Left lung (tissue), 4 donors: ENCODE measurements at regions not wholly inside any gene's neighbourhood (a gene's known extent, or its start where the extent isn't known, plus 50 kb on each side); places are given as distances from the start of the nearest gene placed in this dataset.

Experiments used
- ATAC-seq: fragments of 200-7000 bp; cut with Tn5 transposase; one replicate; pipeline ENCODE4 v1.9.1; 2020; ENCODE audit warnings: moderate library complexity
- DNase-seq, 4 donors: peaks; one replicate each; pipeline ENCODE4 v3.0.0-alpha.2; 2013 to 2020
- H3K27ac ChIP-seq, 2 donors: fragments of 200-600 bp; sonication (generic) in 1 of 2; one replicate each; pipeline versions ENCODE4 v1.5.0 to v1.8.0; 2020 to 2021
- H3K27me3 ChIP-seq, 2 donors: fragments of 200-600 bp; sonication (generic) in 1 of 2; one replicate each; pipeline versions ENCODE4 v1.5.0 to v1.8.0; 2020 to 2021
- H3K36me3 ChIP-seq, 2 donors: fragments of 200-600 bp; sonication (generic) in 1 of 2; one replicate each; pipeline versions ENCODE4 v1.5.0 to v1.8.0; 2020 to 2021
- H3K4me1 ChIP-seq, 2 donors: fragments of 200-600 bp; one replicate each; pipeline ENCODE4 v1.8.0; 2021
- H3K4me3 ChIP-seq, 2 donors: fragments of 200-600 bp; sonication (generic) in 1 of 2; one replicate each; pipeline versions ENCODE4 v1.5.0 to v1.8.0; 2020 to 2021; ENCODE audit warnings: mild to moderate bottlenecking in 1 of 2
- H3K9me3 ChIP-seq, 2 donors: fragments of 200-600 bp; sonication (generic) in 1 of 2; one replicate each; pipeline versions ENCODE4 v1.5.0 to v1.8.0; 2020 to 2021
- intact Hi-C, 2 donors: fragments of 100-400 bp; cut with DNase I; formaldehyde crosslinking; loops; one replicate each; pipeline versions ENCODE4 v1.11.2 to v1.14.2; 2022
- TF ChIP-seq, protein P1 (sequence below), 2 donors: fragments of 200-600 bp; sonication (generic) in 1 of 2; IDR thresholded peaks; one replicate each; pipeline versions ENCODE4 v1.5.0 to v1.8.0; 2021; ENCODE audit warnings: antibody characterized with exemption in 2 of 2
- donor health status: DM: no; HTN: yes; CAD: no.
- donor health status: DM: no; HTN: no; CAD: no.

DNA sequence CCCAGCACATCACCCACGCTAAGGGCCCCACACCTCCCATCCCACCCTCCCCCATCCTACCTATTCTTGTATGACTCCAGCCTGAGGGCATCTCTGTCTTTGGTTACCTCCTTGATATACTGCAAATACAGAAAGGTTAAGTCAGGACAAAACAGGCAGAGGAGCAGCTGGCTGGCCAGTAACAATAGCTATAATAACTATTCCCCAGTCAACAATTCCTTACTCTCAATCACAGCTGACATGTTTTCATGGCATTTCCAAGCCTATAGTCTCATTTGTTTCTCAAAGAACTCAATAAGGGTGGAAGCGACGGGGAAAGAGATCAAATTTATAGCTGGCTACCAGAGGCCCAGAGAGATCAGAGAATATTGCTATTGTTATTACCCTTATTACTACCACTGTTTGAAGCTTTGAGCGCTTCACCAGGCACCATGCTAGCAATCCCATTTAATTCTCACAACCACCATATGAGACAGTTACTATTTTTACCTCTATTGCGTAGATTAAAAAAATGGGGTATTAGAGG, 93.0 kb upstream of the C2CD4B start:
- H3K27me3 ChIP-seq, result no peaks in the 10 kb centered on the region
- TF ChIP-seq, protein P1, sequence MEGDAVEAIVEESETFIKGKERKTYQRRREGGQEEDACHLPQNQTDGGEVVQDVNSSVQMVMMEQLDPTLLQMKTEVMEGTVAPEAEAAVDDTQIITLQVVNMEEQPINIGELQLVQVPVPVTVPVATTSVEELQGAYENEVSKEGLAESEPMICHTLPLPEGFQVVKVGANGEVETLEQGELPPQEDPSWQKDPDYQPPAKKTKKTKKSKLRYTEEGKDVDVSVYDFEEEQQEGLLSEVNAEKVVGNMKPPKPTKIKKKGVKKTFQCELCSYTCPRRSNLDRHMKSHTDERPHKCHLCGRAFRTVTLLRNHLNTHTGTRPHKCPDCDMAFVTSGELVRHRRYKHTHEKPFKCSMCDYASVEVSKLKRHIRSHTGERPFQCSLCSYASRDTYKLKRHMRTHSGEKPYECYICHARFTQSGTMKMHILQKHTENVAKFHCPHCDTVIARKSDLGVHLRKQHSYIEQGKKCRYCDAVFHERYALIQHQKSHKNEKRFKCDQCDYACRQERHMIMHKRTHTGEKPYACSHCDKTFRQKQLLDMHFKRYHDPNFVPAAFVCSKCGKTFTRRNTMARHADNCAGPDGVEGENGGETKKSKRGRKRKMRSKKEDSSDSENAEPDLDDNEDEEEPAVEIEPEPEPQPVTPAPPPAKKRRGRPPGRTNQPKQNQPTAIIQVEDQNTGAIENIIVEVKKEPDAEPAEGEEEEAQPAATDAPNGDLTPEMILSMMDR (IDR thresholded peaks at IDR 0.05), result no peak
- no peak overlapping the region for H3K4me3 ChIP-seq
- no peak for DNase-seq
- no peak overlapping the region for H3K27ac ChIP-seq
- no peaks in the 10 kb centered on the region for H3K4me1 ChIP-seq
- no peaks in the 10 kb centered on the region for H3K36me3 ChIP-seq
- H3K9me3 ChIP-seq, result peaks cover 8 to 33% of the 10 kb centered on the region in 2 donors
- intact Hi-C loops, result no loop called here
- no peak for ATAC-seq

DNA sequence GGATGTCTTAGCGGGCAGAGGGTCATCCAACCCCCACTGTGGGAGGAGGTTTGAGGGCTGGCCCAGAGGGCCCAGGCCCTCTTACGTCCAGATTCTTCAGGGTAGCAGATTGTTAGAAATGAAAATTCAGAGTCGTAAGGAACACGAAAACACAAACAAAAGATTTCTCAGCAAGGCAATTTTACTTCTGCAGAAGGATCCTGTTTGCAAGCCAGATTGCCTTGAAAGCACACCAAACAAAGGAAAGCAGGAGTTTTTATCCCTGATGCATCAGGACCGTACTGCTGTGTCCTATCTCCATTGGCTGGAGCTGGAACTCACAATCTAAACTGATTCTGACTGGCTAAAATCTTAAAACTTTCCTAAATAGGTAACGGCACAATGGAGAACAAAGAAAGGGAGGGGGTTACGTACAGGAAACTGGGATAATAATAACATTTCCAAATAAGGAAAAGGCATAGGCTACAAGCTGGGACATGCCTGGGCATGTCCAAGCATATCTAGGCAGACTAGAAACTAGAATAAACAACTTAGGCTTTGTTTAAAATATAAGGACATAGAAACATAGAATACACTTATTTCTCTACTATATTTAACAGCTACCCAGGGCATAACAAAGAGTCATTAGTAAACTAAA, 97.3 kb upstream of the C2CD4B start:
- TF ChIP-seq, protein P1 (IDR thresholded peaks at IDR 0.05), result no peak
- peaks cover 10 to 52% of the 10 kb centered on the region in 2 donors for H3K9me3 ChIP-seq
- DNase-seq, result no peak
- no peak overlapping the region for H3K4me3 ChIP-seq
- ATAC-seq, result no peak
- H3K27ac ChIP-seq, result no peak overlapping the region
- intact Hi-C loops, result no loop called here
- H3K27me3 ChIP-seq, result no peaks in the 10 kb centered on the region
- H3K36me3 ChIP-seq, result no peaks in the 10 kb centered on the region
- H3K4me1 ChIP-seq, result no peaks in the 10 kb centered on the region

DNA sequence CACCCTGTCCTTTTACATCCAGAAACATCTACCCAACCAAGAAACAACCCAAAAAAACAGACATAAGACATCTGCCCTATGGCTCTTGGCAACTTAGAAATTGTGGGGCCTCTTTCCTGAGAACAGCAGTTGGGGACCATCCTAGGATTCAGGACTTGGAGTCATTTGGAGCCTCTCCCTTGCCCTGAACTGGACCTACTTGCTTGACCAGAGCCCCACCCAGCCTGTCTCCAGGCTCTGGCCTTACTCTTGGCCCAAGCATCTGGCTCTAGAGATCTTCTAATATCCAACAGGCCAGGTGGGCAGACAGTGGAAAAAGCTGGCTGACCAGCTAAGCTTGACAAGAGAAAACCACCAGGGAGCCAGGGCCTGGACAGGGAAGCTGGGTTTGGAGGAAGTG, 99.1 kb upstream of the C2CD4B start:
- DNase-seq, result no peak
- H3K36me3 ChIP-seq, result no peaks in the 10 kb centered on the region
- H3K27me3 ChIP-seq, result no peaks in the 10 kb centered on the region
- TF ChIP-seq, protein P1 (IDR thresholded peaks at IDR 0.05), result no peak
- intact Hi-C loops, result no loop called here
- no peak overlapping the region for H3K27ac ChIP-seq
- ATAC-seq, result no peak
- no peaks in the 10 kb centered on the region for H3K4me1 ChIP-seq
- H3K4me3 ChIP-seq, result no peak overlapping the region
- peaks cover 10 to 70% of the 10 kb centered on the region in 2 donors for H3K9me3 ChIP-seq

DNA sequence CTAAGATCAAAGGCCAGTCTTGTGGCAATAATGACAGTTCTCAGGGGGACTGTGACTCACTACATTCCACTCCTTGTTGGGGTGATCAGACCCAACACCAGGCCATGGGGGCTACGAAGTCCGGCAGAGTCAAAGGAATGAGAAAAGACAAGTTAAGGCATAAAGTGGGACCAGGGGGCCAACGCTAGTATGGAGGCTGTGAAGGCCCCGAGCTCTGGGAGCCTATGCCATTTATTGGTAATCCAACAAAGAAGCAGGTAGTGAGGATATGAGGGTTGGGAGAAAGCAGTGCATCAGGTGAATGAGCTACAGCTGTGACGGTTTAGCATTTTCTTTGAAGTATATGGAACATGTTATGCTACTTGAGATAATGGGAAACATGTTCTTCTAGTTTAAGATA, 104.4 kb upstream of the C2CD4B start:
- intact Hi-C loops, result no loop called here
- no peak for ATAC-seq
- Histone ChIP-seq H3K27me3 (peaks cover 0 to 4% of the 10 kb centered on the region in 2 donors), H3K36me3 (no peaks in the 10 kb centered on the region), H3K4me1 (no peaks in the 10 kb centered on the region), H3K4me3 (no peak overlapping the region), H3K9me3 (peaks cover 0 to 54% of the 10 kb centered on the region in 2 donors), H3K27ac (no peak overlapping the region)
- TF ChIP-seq, protein P1 (IDR thresholded peaks at IDR 0.05), result no peak
- DNase-seq, result no peak

DNA sequence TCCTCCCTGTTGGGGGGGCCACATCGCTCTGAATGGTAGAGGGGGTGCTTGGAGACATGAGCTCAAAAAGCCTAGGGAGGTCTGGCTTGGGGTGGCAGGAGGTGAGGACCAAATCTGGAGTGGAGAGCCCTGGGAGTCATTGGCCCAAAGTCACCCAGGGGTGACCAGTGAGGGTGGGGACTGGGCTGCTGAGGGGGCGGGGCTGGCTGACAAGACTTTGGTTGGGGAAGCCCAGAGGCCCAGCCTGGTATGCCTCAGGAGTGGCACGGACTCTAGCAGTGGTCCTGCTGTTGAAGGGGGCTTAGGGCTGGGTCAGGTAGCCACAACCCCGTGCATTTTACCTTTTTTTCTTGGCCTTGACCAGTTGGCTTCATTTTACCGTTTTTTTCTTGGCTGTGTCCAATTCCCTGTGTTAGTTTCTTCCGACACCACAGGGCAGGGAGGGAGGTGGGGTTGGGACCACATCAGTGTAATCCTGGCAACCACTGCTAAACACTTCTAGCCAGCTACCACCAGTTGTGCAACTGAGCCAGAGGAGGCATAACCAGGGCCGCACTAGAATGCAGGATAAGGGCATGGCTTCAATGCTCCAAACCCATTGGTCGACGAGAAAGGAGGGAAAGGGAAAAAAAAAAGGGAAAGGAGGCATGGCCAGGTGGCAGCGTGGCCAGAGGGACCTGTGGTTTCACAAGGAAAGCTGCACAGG, 105.3 kb upstream of the C2CD4B start:
- H3K27me3 ChIP-seq, result peaks cover 0 to 4% of the 10 kb centered on the region in 2 donors
- ATAC-seq, result no peak
- TF ChIP-seq, protein P1 (IDR thresholded peaks at IDR 0.05), result no peak
- H3K9me3 ChIP-seq, result peaks cover 0 to 53% of the 10 kb centered on the region in 2 donors
- no peaks in the 10 kb centered on the region for H3K36me3 ChIP-seq
- intact Hi-C loops, result no loop called here
- no peaks in the 10 kb centered on the region for H3K4me1 ChIP-seq
- H3K4me3 ChIP-seq, result no peak overlapping the region
- H3K27ac ChIP-seq, result no peak overlapping the region
- DNase-seq, result no peak
